Progenitor cell of endocrine pancreas (in vitro differentiated cells): ENCODE measurements at regions not wholly inside any gene's neighbourhood (a gene's known extent, or its start where the extent isn't known, plus 50 kb on each side); places are given as distances from the start of the nearest gene placed in this dataset.

Experiments
- DNase-seq: peaks from one replicate; pipeline ENCODE4 v3.0.0; 2021; ENCODE audit warnings: low spot score; ENCODE audit not compliant: unreplicated experiment
- H3K27ac Mint-ChIP-seq: 2 replicates; pipeline ENCODE4 v1.8.0; 2021; ENCODE audit warnings: mild to moderate bottlenecking, moderate library complexity, mixed read lengths
- H3K27me3 Mint-ChIP-seq: 2 replicates; pipeline ENCODE4 v1.8.0; 2021; ENCODE audit warnings: mixed read lengths
- H3K36me3 Mint-ChIP-seq: 2 replicates; pipeline ENCODE4 v1.8.0; 2022; ENCODE audit warnings: mixed read lengths; ENCODE audit not compliant: insufficient read depth
- H3K4me1 Mint-ChIP-seq: 2 replicates; pipeline ENCODE4 v1.8.0; 2021; ENCODE audit warnings: low read depth, mixed read lengths
- H3K4me3 Mint-ChIP-seq: 2 replicates; pipeline ENCODE4 v1.8.0; 2021; ENCODE audit warnings: low read depth, mild to moderate bottlenecking, moderate library complexity, mixed read lengths
- H3K9me3 Mint-ChIP-seq: 2 replicates; pipeline ENCODE4 v1.8.0; 2021; ENCODE audit warnings: low read depth, mixed read lengths
- TF ChIP-seq, protein P1 (sequence below): fragments of 200-600 bp; sonication (generic); IDR thresholded peaks from one replicate; pipeline ENCODE4 v1.5.0; 2021; ENCODE audit warnings: antibody characterized with exemption, mild to moderate bottlenecking; ENCODE audit not compliant: unreplicated experiment

GRCh38 chr4:66956852-66957251, 588.5 kb downstream of the CENPC start:
- TF ChIP-seq, protein P1, sequence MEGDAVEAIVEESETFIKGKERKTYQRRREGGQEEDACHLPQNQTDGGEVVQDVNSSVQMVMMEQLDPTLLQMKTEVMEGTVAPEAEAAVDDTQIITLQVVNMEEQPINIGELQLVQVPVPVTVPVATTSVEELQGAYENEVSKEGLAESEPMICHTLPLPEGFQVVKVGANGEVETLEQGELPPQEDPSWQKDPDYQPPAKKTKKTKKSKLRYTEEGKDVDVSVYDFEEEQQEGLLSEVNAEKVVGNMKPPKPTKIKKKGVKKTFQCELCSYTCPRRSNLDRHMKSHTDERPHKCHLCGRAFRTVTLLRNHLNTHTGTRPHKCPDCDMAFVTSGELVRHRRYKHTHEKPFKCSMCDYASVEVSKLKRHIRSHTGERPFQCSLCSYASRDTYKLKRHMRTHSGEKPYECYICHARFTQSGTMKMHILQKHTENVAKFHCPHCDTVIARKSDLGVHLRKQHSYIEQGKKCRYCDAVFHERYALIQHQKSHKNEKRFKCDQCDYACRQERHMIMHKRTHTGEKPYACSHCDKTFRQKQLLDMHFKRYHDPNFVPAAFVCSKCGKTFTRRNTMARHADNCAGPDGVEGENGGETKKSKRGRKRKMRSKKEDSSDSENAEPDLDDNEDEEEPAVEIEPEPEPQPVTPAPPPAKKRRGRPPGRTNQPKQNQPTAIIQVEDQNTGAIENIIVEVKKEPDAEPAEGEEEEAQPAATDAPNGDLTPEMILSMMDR: no peak
- DNase-seq: no peak
- no peak overlapping the region for H3K4me3 Mint-ChIP-seq
- no peaks in the 10 kb centered on the region for H3K36me3 Mint-ChIP-seq
- peaks cover 6% of the 10 kb centered on the region for H3K27me3 Mint-ChIP-seq
- H3K27ac Mint-ChIP-seq: no peak overlapping the region
- H3K4me1 Mint-ChIP-seq: no peaks in the 10 kb centered on the region
- peaks cover 4% of the 10 kb centered on the region for H3K9me3 Mint-ChIP-seq

GRCh38 chr4:66956426-66956825, 588.9 kb downstream of the CENPC start:
- Mint-ChIP-seq H3K4me3 (no peak overlapping the region), H3K4me1 (peaks cover 1% of the 10 kb centered on the region)
- TF ChIP-seq, protein P1: no peak

GRCh38 chr4:66955784-66956183, 589.5 kb downstream of the CENPC start:
- no peak for DNase-seq
- Mint-ChIP-seq H3K9me3 (peaks cover 4% of the 10 kb centered on the region), H3K36me3 (no peaks in the 10 kb centered on the region), H3K4me3 (no peak overlapping the region), H3K27ac (no peak overlapping the region), H3K27me3 (peaks cover 6% of the 10 kb centered on the region), H3K4me1 (peaks cover 1% of the 10 kb centered on the region)
- TF ChIP-seq, protein P1: no peak

More at GRCh38 chr4:66956426-66956825, 588.9 kb downstream of the CENPC start:
- DNase-seq: no peak
- H3K27me3 Mint-ChIP-seq: peaks cover 6% of the 10 kb centered on the region
- H3K36me3 Mint-ChIP-seq: no peaks in the 10 kb centered on the region
- H3K9me3 Mint-ChIP-seq: peaks cover 4% of the 10 kb centered on the region
- H3K27ac Mint-ChIP-seq: no peak overlapping the region

GRCh38 chr4:66949419-66949818, 595.9 kb downstream of the CENPC start:
- no peak overlapping the region for H3K4me3 Mint-ChIP-seq
- TF ChIP-seq, protein P1: no peak
- no peaks in the 10 kb centered on the region for H3K36me3 Mint-ChIP-seq
- no peak overlapping the region for H3K27ac Mint-ChIP-seq
- peaks cover 6% of the 10 kb centered on the region for H3K27me3 Mint-ChIP-seq
- H3K9me3 Mint-ChIP-seq: peaks cover 2% of the 10 kb centered on the region
- no peak for DNase-seq
- peaks cover 10% of the 10 kb centered on the region for H3K4me1 Mint-ChIP-seq

GRCh38 chr4:66946761-66947160, 598.5 kb downstream of the CENPC start:
- TF ChIP-seq, protein P1: no peak
- peaks cover 2% of the 10 kb centered on the region for H3K27me3 Mint-ChIP-seq
- no peaks in the 10 kb centered on the region for H3K36me3 Mint-ChIP-seq
- DNase-seq: no peak
- H3K4me1 Mint-ChIP-seq: peaks cover 10% of the 10 kb centered on the region
- H3K27ac Mint-ChIP-seq: no peak overlapping the region
- H3K4me3 Mint-ChIP-seq: no peak overlapping the region
- H3K9me3 Mint-ChIP-seq: peaks cover 10% of the 10 kb centered on the region
